Vagina (tissue), 2 donors: ENCODE measurements at regions not wholly inside any gene's neighbourhood (a gene's known extent, or its start where the extent isn't known, plus 50 kb on each side); places are given as distances from the start of the nearest gene placed in this dataset.

Experiments used
- POLR2A ChIP-seq, 2 donors: fragments of 450-650 bp; IDR thresholded peaks; one replicate each; pipeline ENCODE4 v1.6.1; 2017; ENCODE audit warnings: antibody characterized with exemption in 2 of 2, mild to moderate bottlenecking in 2 of 2, moderate library complexity in 2 of 2
- TF ChIP-seq, protein P1 (sequence below), 3 experiments: fragments of 450-650 bp in 2 of 3; fragments of 200-600 bp in 1 of 3; sonication (generic) in 1 of 3; IDR thresholded peaks; one replicate each; pipeline ENCODE4 v1.5.1; 2017 to 2019; ENCODE audit warnings: antibody characterized with exemption in 3 of 3, mild to moderate bottlenecking in 2 of 3, moderate library complexity in 2 of 3

DNA sequence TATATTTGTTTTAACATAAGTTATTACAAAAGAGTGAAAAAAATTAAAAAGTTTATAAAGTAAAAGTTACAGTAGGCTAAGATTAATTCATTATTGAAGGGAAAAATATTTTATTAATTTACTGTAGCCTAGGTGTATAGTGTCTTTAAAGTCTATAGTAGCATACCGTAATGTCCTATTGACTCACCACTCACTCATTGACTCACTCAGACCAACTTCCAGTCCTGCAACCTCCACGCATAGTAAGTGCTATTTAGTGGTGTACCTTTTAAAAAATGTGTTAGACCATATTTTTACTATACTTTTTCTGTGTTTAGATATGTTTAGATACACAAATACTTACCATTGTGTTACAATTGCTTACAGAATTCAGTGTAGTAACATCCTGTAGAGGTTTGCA, 841.1 kb downstream of the CENPC start:
- TF ChIP-seq POLR2A (IDR thresholded peaks at IDR 0.05), result no peak
- TF ChIP-seq, protein P1, sequence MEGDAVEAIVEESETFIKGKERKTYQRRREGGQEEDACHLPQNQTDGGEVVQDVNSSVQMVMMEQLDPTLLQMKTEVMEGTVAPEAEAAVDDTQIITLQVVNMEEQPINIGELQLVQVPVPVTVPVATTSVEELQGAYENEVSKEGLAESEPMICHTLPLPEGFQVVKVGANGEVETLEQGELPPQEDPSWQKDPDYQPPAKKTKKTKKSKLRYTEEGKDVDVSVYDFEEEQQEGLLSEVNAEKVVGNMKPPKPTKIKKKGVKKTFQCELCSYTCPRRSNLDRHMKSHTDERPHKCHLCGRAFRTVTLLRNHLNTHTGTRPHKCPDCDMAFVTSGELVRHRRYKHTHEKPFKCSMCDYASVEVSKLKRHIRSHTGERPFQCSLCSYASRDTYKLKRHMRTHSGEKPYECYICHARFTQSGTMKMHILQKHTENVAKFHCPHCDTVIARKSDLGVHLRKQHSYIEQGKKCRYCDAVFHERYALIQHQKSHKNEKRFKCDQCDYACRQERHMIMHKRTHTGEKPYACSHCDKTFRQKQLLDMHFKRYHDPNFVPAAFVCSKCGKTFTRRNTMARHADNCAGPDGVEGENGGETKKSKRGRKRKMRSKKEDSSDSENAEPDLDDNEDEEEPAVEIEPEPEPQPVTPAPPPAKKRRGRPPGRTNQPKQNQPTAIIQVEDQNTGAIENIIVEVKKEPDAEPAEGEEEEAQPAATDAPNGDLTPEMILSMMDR (IDR thresholded peaks at IDR 0.05), result no peak
